Trophoblast cell (in vitro differentiated cells and primary cell): ENCODE measurements at regions not wholly inside any gene's neighbourhood (a gene's known extent, or its start where the extent isn't known, plus 50 kb on each side); places are given as distances from the start of the nearest gene placed in this dataset.

Source experiments
- DNase-seq, 2 donors: peaks; one replicate each; pipeline ENCODE4 v3.0.0-alpha.2; 2016
- H2AFZ ChIP-seq: 2 replicates; pipeline ENCODE4 v1.6.1; 2013; ENCODE audit warnings: low read length, moderate library complexity, mild to moderate bottlenecking; ENCODE audit not compliant: insufficient read depth, poor library complexity
- H2AK5ac ChIP-seq: 2 replicates; pipeline ENCODE4 v1.6.1; 2013; ENCODE audit warnings: mild to moderate bottlenecking, low read length
- H2BK120ac ChIP-seq: 2 replicates; pipeline ENCODE4 v1.6.1; 2013; ENCODE audit warnings: low read length, mild to moderate bottlenecking, moderate library complexity; ENCODE audit not compliant: insufficient read depth, poor library complexity
- H2BK12ac ChIP-seq: 2 replicates; pipeline ENCODE4 v1.6.1; 2013; ENCODE audit warnings: mild to moderate bottlenecking, low read length, moderate library complexity
- H2BK5ac ChIP-seq: 2 replicates; pipeline ENCODE4 v1.6.1; 2013; ENCODE audit warnings: low read length, low read depth, moderate library complexity, mild to moderate bottlenecking; ENCODE audit not compliant: poor library complexity
- H3K14ac ChIP-seq: 2 replicates; pipeline ENCODE4 v1.6.1; 2013; ENCODE audit warnings: mild to moderate bottlenecking, low read length
- H3K18ac ChIP-seq: 2 replicates; pipeline ENCODE4 v1.6.1; 2013; ENCODE audit warnings: mild to moderate bottlenecking, low read length
- H3K23ac ChIP-seq: 2 replicates; pipeline ENCODE4 v1.6.1; 2013; ENCODE audit warnings: low read length
- H3K27ac ChIP-seq: 2 replicates; pipeline ENCODE4 v1.5.1; 2013; ENCODE audit warnings: low read depth, mild to moderate bottlenecking, inconsistent platforms, low read length, moderate library complexity
- H3K27me3 ChIP-seq: 2 replicates; pipeline ENCODE4 v1.6.1; 2013; ENCODE audit warnings: inconsistent platforms, mild to moderate bottlenecking, low read length, moderate library complexity; ENCODE audit not compliant: insufficient read depth
- H3K36me3 ChIP-seq, 2 experiments: 1 replicate in 1 of 2; 2 replicates in 1 of 2; pipeline ENCODE4 v1.6.1; 2013; ENCODE audit warnings: low read length in 2 of 2, mild to moderate bottlenecking in 2 of 2, moderate library complexity in 1 of 2; ENCODE audit not compliant: insufficient read depth in 2 of 2, control insufficient read depth in 1 of 2
- H3K4ac ChIP-seq: 2 replicates; pipeline ENCODE4 v1.6.1; 2013; ENCODE audit warnings: low read depth, mild to moderate bottlenecking, low read length, moderate library complexity
- H3K4me1 ChIP-seq, 2 experiments: 1 replicate in 1 of 2; 2 replicates in 1 of 2; pipeline ENCODE4 v1.6.1; 2013; ENCODE audit warnings: low read length in 2 of 2, mild to moderate bottlenecking in 2 of 2, moderate library complexity in 1 of 2; ENCODE audit not compliant: insufficient read depth in 2 of 2, control insufficient read depth in 1 of 2
- H3K4me2 ChIP-seq: 2 replicates; pipeline ENCODE4 v1.6.1; 2013; ENCODE audit warnings: inconsistent platforms, mild to moderate bottlenecking, low read length, moderate library complexity
- H3K4me3 ChIP-seq: 2 replicates; pipeline ENCODE4 v1.5.1; 2013; ENCODE audit warnings: mild to moderate bottlenecking, low read depth, low read length, inconsistent platforms
- H3K79me1 ChIP-seq: one replicate; pipeline ENCODE4 v1.6.1; 2013; ENCODE audit warnings: low read length
- H3K79me2 ChIP-seq: 2 replicates; pipeline ENCODE4 v1.6.1; 2013; ENCODE audit warnings: low read length, mild to moderate bottlenecking; ENCODE audit not compliant: control insufficient read depth, insufficient read depth, poor library complexity
- H3K9ac ChIP-seq: 2 replicates; pipeline ENCODE4 v1.6.1; 2013; ENCODE audit warnings: mild to moderate bottlenecking, low read length
- H3K9me3 ChIP-seq: 2 replicates; pipeline ENCODE4 v1.6.1; 2013; ENCODE audit warnings: low read depth, mild to moderate bottlenecking, control low read depth, inconsistent platforms, low read length; ENCODE audit not compliant: insufficient read depth
- H4K12ac ChIP-seq: 2 replicates; pipeline ENCODE4 v1.6.1; 2013; ENCODE audit warnings: low read depth, mild to moderate bottlenecking, low read length, moderate library complexity
- H4K8ac ChIP-seq: 2 replicates; pipeline ENCODE4 v1.6.1; 2013; ENCODE audit warnings: low read depth, mild to moderate bottlenecking, low read length, moderate library complexity
- H4K91ac ChIP-seq: one replicate; pipeline ENCODE4 v1.6.1; 2013; ENCODE audit warnings: low read depth, mild to moderate bottlenecking, low read length, moderate library complexity
- WGBS: extraction: QIAGEN DNeasy Blood & Tissue Kit; methylation state at CpG from one replicate; pipeline ENCODE4 v1.1.7; 2013; ENCODE audit warnings: missing lambda C conversion rate; ENCODE audit not compliant: insufficient read length, insufficient coverage; ENCODE audit errors: extremely low coverage; 5-methylcytosine and 5-hydroxymethylcytosine counted together

GRCh38 chr5:2480871-2481270 is 270.6 kb downstream of the IRX2 start:
- Histone ChIP-seq H3K79me1 (no peaks in the 10 kb centered on the region), H3K4me2 (no peak overlapping the region), H4K12ac (no peak overlapping the region), H3K79me2 (no peaks in the 10 kb centered on the region), H4K8ac (no peak overlapping the region), H3K4me1 (no peaks in the 10 kb centered on the region), H3K27me3 (no peaks in the 10 kb centered on the region), H2BK12ac (no peak overlapping the region), H3K23ac (no peak overlapping the region), H3K9ac (no peak overlapping the region), H2AK5ac (no peak overlapping the region), H3K18ac (no peak overlapping the region), H3K14ac (no peak overlapping the region), H3K4me3 (no peak overlapping the region), H3K9me3 (peaks cover 2% of the 10 kb centered on the region), H3K36me3 (no peaks in the 10 kb centered on the region), H3K4ac (no peak overlapping the region), H3K27ac (no peak overlapping the region), H2AFZ (no peak overlapping the region), H4K91ac (no peak overlapping the region), H2BK5ac (no peak overlapping the region), H2BK120ac (no peak overlapping the region)
- WGBS = no CpG with 5 or more reads among the region's 4 CpGs
- no peak for DNase-seq

GRCh38 chr5:2475902-2476301 is 275.6 kb downstream of the IRX2 start:
- H3K4me3 ChIP-seq = no peak overlapping the region
- no peak overlapping the region for H4K8ac ChIP-seq
- H3K36me3 ChIP-seq = no peaks in the 10 kb centered on the region
- H2AFZ ChIP-seq = no peak overlapping the region
- no peak overlapping the region for H3K18ac ChIP-seq
- WGBS = no CpG with 5 or more reads among the region's 3 CpGs
- DNase-seq = no peak
- peaks cover 2% of the 10 kb centered on the region for H3K9me3 ChIP-seq
- H4K91ac ChIP-seq = no peak overlapping the region
- H3K27me3 ChIP-seq = no peaks in the 10 kb centered on the region
- no peaks in the 10 kb centered on the region for H3K79me1 ChIP-seq
- no peak overlapping the region for H2BK5ac ChIP-seq
- no peak overlapping the region for H2AK5ac ChIP-seq
- no peak overlapping the region for H2BK120ac ChIP-seq
- no peak overlapping the region for H3K27ac ChIP-seq
- H3K4ac ChIP-seq = no peak overlapping the region
- H3K23ac ChIP-seq = no peak overlapping the region
- H3K4me1 ChIP-seq = no peaks in the 10 kb centered on the region
- no peak overlapping the region for H4K12ac ChIP-seq
- H3K9ac ChIP-seq = no peak overlapping the region
- H3K14ac ChIP-seq = no peak overlapping the region
- H3K79me2 ChIP-seq = no peaks in the 10 kb centered on the region
- no peak overlapping the region for H2BK12ac ChIP-seq
- no peak overlapping the region for H3K4me2 ChIP-seq

DNA sequence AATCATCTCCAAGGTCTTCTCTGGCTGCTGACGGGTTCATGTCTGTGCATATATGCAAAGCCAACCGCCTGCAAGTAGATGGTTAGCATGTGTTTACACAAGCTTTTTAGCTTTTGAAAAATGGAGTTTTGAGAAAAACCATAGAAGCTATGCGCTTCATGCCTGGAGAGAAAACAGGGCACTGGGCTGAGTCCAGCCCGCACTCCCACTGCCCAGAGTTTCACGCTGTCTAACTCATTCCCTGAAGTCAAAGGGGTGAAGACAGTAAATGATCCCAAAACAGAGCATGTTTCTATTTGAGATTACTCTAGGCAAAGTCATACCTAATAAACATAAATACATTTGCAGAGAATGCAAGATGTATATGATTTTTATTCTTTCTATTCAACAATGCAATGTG is 278.8 kb downstream of the IRX2 start:
- Histone ChIP-seq H3K79me2 (no peaks in the 10 kb centered on the region), H2BK12ac (no peak overlapping the region), H3K4me3 (no peak overlapping the region), H4K12ac (no peak overlapping the region), H3K27me3 (no peaks in the 10 kb centered on the region), H3K27ac (no peak overlapping the region), H3K18ac (no peak overlapping the region), H4K91ac (no peak overlapping the region), H2BK120ac (no peak overlapping the region), H2AK5ac (no peak overlapping the region), H3K9me3 (peaks cover 2% of the 10 kb centered on the region), H3K79me1 (no peaks in the 10 kb centered on the region), H3K4me2 (no peak overlapping the region), H3K4me1 (no peaks in the 10 kb centered on the region), H3K4ac (no peak overlapping the region), H3K9ac (no peak overlapping the region), H3K36me3 (no peaks in the 10 kb centered on the region), H3K14ac (no peak overlapping the region), H4K8ac (no peak overlapping the region), H2BK5ac (no peak overlapping the region), H2AFZ (no peak overlapping the region), H3K23ac (no peak overlapping the region)
- DNase-seq = no peak
- WGBS = no CpG with 5 or more reads among the region's 5 CpGs

DNA sequence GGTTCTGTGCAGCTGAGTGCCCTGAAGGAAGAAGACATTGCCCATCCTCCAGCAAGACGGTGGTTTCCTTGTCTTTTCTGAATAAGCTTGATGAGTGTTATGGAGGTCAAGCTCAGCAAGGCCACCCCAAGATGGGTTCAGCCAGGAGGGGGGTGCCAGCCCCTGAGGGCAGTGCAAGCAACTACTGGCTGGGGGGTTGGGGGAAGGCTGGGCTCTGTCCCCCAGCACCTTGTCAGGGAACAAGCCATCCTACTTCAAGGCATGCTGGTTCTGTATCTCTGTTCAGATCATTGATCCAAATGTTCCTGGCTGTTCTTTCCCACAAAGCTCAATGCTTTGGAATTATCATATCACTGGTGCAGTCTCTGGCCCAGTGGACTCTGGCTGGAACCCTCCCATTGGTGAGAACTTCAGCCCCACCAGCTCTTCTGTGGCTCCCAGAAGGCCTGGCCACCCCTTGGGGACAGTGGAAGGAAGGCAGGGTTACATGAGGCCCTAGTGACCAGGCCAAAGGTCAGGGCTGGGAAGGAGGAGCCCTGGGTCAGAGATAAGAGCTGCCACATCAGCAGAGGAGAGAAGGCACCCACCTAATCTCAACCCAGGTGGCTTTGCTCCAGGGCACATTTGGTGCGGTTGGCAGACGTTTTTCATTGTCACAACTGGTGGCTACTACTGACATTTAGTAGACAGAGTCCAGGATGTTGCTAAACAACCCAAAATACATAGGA is 280.2 kb downstream of the IRX2 start:
- Histone ChIP-seq H2AK5ac (no peak overlapping the region), H3K4me2 (no peak overlapping the region), H3K4me1 (no peaks in the 10 kb centered on the region), H3K27me3 (no peaks in the 10 kb centered on the region), H3K79me1 (no peaks in the 10 kb centered on the region), H2BK12ac (no peak overlapping the region), H3K27ac (no peak overlapping the region), H3K4ac (no peak overlapping the region), H3K9me3 (peaks cover 2% of the 10 kb centered on the region), H2AFZ (no peak overlapping the region), H3K14ac (no peak overlapping the region), H3K18ac (no peak overlapping the region), H3K4me3 (no peak overlapping the region), H4K8ac (no peak overlapping the region), H2BK5ac (no peak overlapping the region), H4K91ac (no peak overlapping the region), H4K12ac (no peak overlapping the region), H3K36me3 (no peaks in the 10 kb centered on the region), H3K9ac (no peak overlapping the region), H2BK120ac (no peak overlapping the region), H3K79me2 (no peaks in the 10 kb centered on the region), H3K23ac (no peak overlapping the region)
- WGBS = no CpG with 5 or more reads among the region's 3 CpGs
- DNase-seq = no peak
